ENCODE measurements at regions not wholly inside any gene's neighbourhood (a gene's known extent, or its start where the extent isn't known, plus 50 kb on each side); places are given as distances from the start of the nearest gene placed in this dataset.
A peak's percentile ranks its signal among the peaks of the same experiment; 100 is the strongest.
"Not testable (repeated sequence)": the region's sequence is repeated elsewhere in the genome, so short reads cannot be mapped to it uniquely, and the experiment has no call there.

GRCh38 chr7:27419581-27420177, 177.1 kb downstream of the EVX1 start:
- no peak for DNase-seq

GRCh38 chr7:27420702-27421101, 178.1 kb downstream of the EVX1 start:
- no peak for DNase-seq

GRCh38 chr7:27423290-27423689, 180.7 kb downstream of the EVX1 start:
- DNase-seq, result no peak

GRCh38 chr7:27423821-27424220, 181.2 kb downstream of the EVX1 start:
- no peak for DNase-seq

GRCh38 chr7:27424231-27424630, 181.6 kb downstream of the EVX1 start:
- no peak for DNase-seq

GRCh38 chr7:27424749-27425148, 182.1 kb downstream of the EVX1 start:
- DNase-seq, result peak; percentile 24 to 28

GRCh38 chr7:27427416-27427815, 184.8 kb downstream of the EVX1 start:
- no peak for DNase-seq

GRCh38 chr7:27430105-27430504, 187.5 kb downstream of the EVX1 start:
- DNase-seq, result peak in 1 of 2 donors; percentile 11

- DNase-seq, result no peak
These were observed 188.9 kb downstream of the EVX1 start for GRCh38 chr7:27431465-27431864.

GRCh38 chr7:27433581-27433980, 191.0 kb downstream of the EVX1 start:
- no peak for DNase-seq

GRCh38 chr7:27434756-27435400, 192.3 kb downstream of the EVX1 start:
- DNase-seq, result no peak

- DNase-seq, result no peak
These were observed 192.9 kb downstream of the EVX1 start for GRCh38 chr7:27435461-27435860.

GRCh38 chr7:27438881-27439589, 196.4 kb downstream of the EVX1 start:
- DNase-seq, result no peak

GRCh38 chr7:27442455-27442854, 199.9 kb downstream of the EVX1 start:
- DNase-seq, result no peak

GRCh38 chr7:27449046-27449445, 206.4 kb downstream of the EVX1 start:
- not testable (repeated sequence) for DNase-seq

GRCh38 chr7:27453702-27454405, 208.8 kb downstream of the HIBADH start:
- DNase-seq, result no peak

GRCh38 chr7:27457120-27457519, 205.6 kb downstream of the HIBADH start:
- not testable (repeated sequence) for DNase-seq

- not testable (repeated sequence) for DNase-seq
These were observed 204.8 kb downstream of the HIBADH start for GRCh38 chr7:27457603-27458565.

- no peak for DNase-seq
These were observed 203.5 kb downstream of the HIBADH start for GRCh38 chr7:27459021-27459730.

GRCh38 chr7:27459731-27460053, 203.0 kb downstream of the HIBADH start:
- DNase-seq, result no peak

GRCh38 chr7:27462575-27463270, 200.0 kb downstream of the HIBADH start:
- no peak for DNase-seq
